ENCODE measurements at regions not wholly inside any gene's neighbourhood (a gene's known extent, or its start where the extent isn't known, plus 50 kb on each side); places are given as distances from the start of the nearest gene placed in this dataset.

- TF ChIP-seq CTCF (IDR thresholded peaks at IDR 0.05; ENCODE audit: low read depth, low read length) = no peak
- Histone ChIP-seq H3K4me1 (no peaks in the 10 kb centered on the region), H3K36me3 (no peaks in the 10 kb centered on the region), H3K9me3 (no peaks in the 10 kb centered on the region), H3K27me3 (no peaks in the 10 kb centered on the region), H3K4me3 (ENCODE audit: low read depth, low read length) (no peak overlapping the region)
- DNase-seq = no peak
Observed at GRCh38 chr10:131814567-131815265, 86.1 kb upstream of the PPP2R2D start.

- Histone ChIP-seq H3K36me3 (no peaks in the 10 kb centered on the region), H3K27me3 (no peaks in the 10 kb centered on the region), H3K9me3 (no peaks in the 10 kb centered on the region), H3K4me3 (ENCODE audit: low read depth, low read length) (no peak overlapping the region), H3K4me1 (no peaks in the 10 kb centered on the region)
- no peak for TF ChIP-seq CTCF (IDR thresholded peaks at IDR 0.05; ENCODE audit: low read depth, low read length)
- no peak for DNase-seq
Observed at GRCh38 chr10:131815266-131816156, 85.3 kb upstream of the PPP2R2D start.

GRCh38 chr10:131816157-131816775, 84.5 kb upstream of the PPP2R2D start:
- no peak for DNase-seq
- H3K36me3 ChIP-seq = no peaks in the 10 kb centered on the region
- TF ChIP-seq CTCF (IDR thresholded peaks at IDR 0.05; ENCODE audit: low read depth, low read length) = no peak
- H3K27me3 ChIP-seq = no peaks in the 10 kb centered on the region
- H3K4me1 ChIP-seq = no peaks in the 10 kb centered on the region
- no peaks in the 10 kb centered on the region for H3K9me3 ChIP-seq
- no peak overlapping the region for H3K4me3 ChIP-seq (ENCODE audit: low read depth, low read length)

- H3K9me3 ChIP-seq = no peaks in the 10 kb centered on the region
Observed at GRCh38 chr10:131816941-131817700, 83.7 kb upstream of the PPP2R2D start.

More at GRCh38 chr10:131816941-131817700, 83.7 kb upstream of the PPP2R2D start:
- TF ChIP-seq CTCF (IDR thresholded peaks at IDR 0.05; ENCODE audit: low read depth, low read length) = no peak
- DNase-seq = no peak
- Histone ChIP-seq H3K27me3 (no peaks in the 10 kb centered on the region), H3K36me3 (no peaks in the 10 kb centered on the region), H3K4me3 (ENCODE audit: low read depth, low read length) (no peak overlapping the region), H3K4me1 (no peaks in the 10 kb centered on the region)

All from BE2C (cell line).